ENCODE measurements at regions not wholly inside any gene's neighbourhood (a gene's known extent, or its start where the extent isn't known, plus 50 kb on each side); places are given as distances from the start of the nearest gene placed in this dataset.

DNA sequence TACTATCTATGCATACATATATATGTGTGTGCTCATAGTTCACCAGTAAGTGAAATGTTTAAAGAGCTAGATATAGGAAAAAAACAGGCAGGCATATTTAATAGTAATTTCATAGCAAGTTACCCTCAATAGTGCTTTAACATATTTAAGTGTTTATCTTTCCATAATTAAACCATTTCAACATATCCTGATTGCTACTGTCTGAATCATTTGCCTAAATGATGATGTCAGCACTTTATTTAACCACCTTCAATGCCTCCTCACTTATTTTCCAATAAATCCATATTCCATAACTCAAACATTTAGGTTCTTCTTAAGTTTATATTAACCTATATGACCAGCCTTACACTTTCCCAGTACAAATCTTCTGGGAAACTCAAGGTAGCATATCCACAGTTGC, 601.1 kb downstream of the ARL4A start:
- no peak for TF ChIP-seq EZH2 (IDR thresholded peaks at IDR 0.05; ENCODE audit: borderline replicate concordance, low read depth, low read length, poor library complexity, severe bottlenecking)
- TF ChIP-seq, protein P1, sequence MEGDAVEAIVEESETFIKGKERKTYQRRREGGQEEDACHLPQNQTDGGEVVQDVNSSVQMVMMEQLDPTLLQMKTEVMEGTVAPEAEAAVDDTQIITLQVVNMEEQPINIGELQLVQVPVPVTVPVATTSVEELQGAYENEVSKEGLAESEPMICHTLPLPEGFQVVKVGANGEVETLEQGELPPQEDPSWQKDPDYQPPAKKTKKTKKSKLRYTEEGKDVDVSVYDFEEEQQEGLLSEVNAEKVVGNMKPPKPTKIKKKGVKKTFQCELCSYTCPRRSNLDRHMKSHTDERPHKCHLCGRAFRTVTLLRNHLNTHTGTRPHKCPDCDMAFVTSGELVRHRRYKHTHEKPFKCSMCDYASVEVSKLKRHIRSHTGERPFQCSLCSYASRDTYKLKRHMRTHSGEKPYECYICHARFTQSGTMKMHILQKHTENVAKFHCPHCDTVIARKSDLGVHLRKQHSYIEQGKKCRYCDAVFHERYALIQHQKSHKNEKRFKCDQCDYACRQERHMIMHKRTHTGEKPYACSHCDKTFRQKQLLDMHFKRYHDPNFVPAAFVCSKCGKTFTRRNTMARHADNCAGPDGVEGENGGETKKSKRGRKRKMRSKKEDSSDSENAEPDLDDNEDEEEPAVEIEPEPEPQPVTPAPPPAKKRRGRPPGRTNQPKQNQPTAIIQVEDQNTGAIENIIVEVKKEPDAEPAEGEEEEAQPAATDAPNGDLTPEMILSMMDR (conservative IDR thresholded peaks at IDR 0.05; ENCODE audit: low read depth, low read length) = no peak
